Ovary (tissue), 3 donors: ENCODE measurements at regions not wholly inside any gene's neighbourhood (a gene's known extent, or its start where the extent isn't known, plus 50 kb on each side); places are given as distances from the start of the nearest gene placed in this dataset.

Experiments
- CTCF ChIP-seq, 3 donors: fragments of 450-650 bp in 2 of 3; fragments of 200-600 bp in 1 of 3; IDR thresholded peaks; one replicate each; pipeline versions ENCODE4 v1.5.1 to v1.8.0; 2016 to 2022; ENCODE audit warnings: antibody characterized with exemption in 3 of 3, mild to moderate bottlenecking in 1 of 3
- POLR2A ChIP-seq: fragments of 450-650 bp; IDR thresholded peaks from one replicate; pipeline ENCODE4 v1.6.1; 2017; ENCODE audit warnings: antibody characterized with exemption, mild to moderate bottlenecking, moderate library complexity
- donor health status: DM: no; HTN: no; CAD: no.

DNA sequence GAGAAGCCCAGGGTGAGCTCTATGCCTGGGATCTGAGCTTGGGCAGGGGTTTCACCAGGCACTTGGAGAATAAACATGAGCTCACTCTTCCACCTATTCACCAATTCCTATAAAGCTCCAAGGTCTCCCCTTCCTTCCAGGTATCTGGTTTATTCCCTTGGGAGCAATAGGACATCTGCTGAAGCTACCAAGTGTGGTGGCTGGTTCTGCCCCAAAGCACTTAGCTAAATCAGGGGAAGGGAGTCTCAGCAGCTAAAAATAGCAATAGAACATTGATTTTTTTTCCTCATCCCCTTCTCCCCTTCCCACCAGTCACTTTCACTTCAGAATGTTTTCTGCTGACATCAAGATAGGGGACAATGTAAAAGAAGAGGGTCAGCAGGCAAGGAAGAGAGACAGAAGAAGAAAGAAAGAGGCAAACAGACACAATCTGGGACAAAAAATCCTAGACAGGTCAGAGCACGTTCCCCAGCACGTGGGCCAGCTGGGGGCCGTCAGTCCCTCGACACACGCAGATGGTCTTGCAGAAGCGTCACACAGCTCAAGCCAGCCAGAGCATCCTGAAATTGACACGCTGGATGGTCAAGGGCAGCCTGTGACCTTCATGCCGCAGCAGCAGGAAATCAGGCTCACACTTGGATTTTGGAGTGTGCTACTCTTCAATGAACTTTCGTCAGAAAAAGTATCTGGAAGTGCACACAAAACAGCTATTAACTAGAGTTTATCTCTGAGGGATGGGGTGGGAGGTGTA is 176.0 kb downstream of the ZNF608 start:
- TF ChIP-seq CTCF (IDR thresholded peaks at IDR 0.05), result no peak
- TF ChIP-seq POLR2A, result no peak
